GM12878 (cell line): ENCODE measurements at regions not wholly inside any gene's neighbourhood (a gene's known extent, or its start where the extent isn't known, plus 50 kb on each side); places are given as distances from the start of the nearest gene placed in this dataset.

Experiments
- ATAC-seq: fragments of 200-7000 bp; cut with Tn5 transposase; 3 replicates; pipeline ENCODE4 v1.9.1; 2020; ENCODE audit warnings: mild to moderate bottlenecking, moderate library complexity
- BruUV-seq: library from RNA; stranded (reverse); fragments of 400-500 nt; replicated peaks from 2 replicates; lab custom pipeline; 2021; lab: Mats Ljungman, UMichigan
- CTCF ChIA-PET: fragments of 300-600 bp; sonication (Branson Sonifier 250); formaldehyde crosslinking; extraction: SDS; loops from one replicate; lab custom pipeline; 2021; ENCODE audit warnings: inconsistent platforms; lab: Yijun Ruan, JAX
- POLR2A ChIA-PET: fragments of 350-600 bp; formaldehyde crosslinking; extraction: SDS; loops from one replicate; lab custom pipeline; 2021; ENCODE audit warnings: inconsistent platforms; lab: Charles Lee
- RAD21 ChIA-PET: fragments of 300-600 bp; sonication (Branson Sonifier 250); formaldehyde crosslinking; loops from one replicate; lab custom pipeline; 2023; ENCODE audit warnings: antibody characterized with exemption; ENCODE audit not compliant: unreplicated experiment; lab: Charles Lee
- SMC1A ChIA-PET: fragments of 300-600 bp; sonication (Branson Sonifier 250); formaldehyde crosslinking; loops from one replicate; lab custom pipeline; 2023; ENCODE audit not compliant: unreplicated experiment, uncharacterized antibody; lab: Charles Lee
- DNase-seq: peaks from one replicate; pipeline ENCODE4 v3.0.0-alpha.2; 2011; ENCODE audit warnings: low read depth, low spot score
- FAIRE-seq: peaks from 3 replicates; lab custom pipeline; 2011; peaks lifted over from hg19 to GRCh38; lab: Jason Lieb, UNC
- H2AFZ ChIP-seq: 2 replicates; pipeline ENCODE4 v1.6.0; 2011; ENCODE audit warnings: low read depth, low read length, control low read depth; ENCODE audit not compliant: control insufficient read depth
- H3K27ac ChIP-seq: 2 replicates; pipeline ENCODE4 v1.5.1; 2011; ENCODE audit warnings: control low read depth; ENCODE audit not compliant: control insufficient read depth, insufficient read depth
- H3K27me3 ChIP-seq, 2 experiments: replicated peaks in 1 of 2; 2 replicates each; pipeline versions ENCODE4 v1.6.0 to v1.6.1; 2011; ENCODE audit warnings: low read length in 1 of 2; ENCODE audit not compliant: control insufficient read depth in 2 of 2, insufficient read depth in 2 of 2
- H3K36me3 ChIP-seq, 2 experiments: 2 replicates each; pipeline ENCODE4 v1.5.1; 2011; ENCODE audit warnings: low read length in 1 of 2; ENCODE audit not compliant: control insufficient read depth in 2 of 2, insufficient read depth in 2 of 2
- H3K4me1 ChIP-seq: 2 replicates; pipeline ENCODE4 v1.6.1; 2011; ENCODE audit warnings: mild to moderate bottlenecking, low read length, moderate library complexity, mixed read lengths; ENCODE audit not compliant: control insufficient read depth, insufficient read depth
- H3K4me2 ChIP-seq: 2 replicates; pipeline ENCODE4 v1.6.0; 2011; ENCODE audit warnings: control low read depth; ENCODE audit not compliant: control insufficient read depth, insufficient read depth
- H3K4me3 ChIP-seq: fragments of 200-600 bp; sonication (generic); 2 replicates; pipeline ENCODE4 v1.5.1; 2016
- H3K79me2 ChIP-seq: 2 replicates; pipeline ENCODE4 v1.6.0; 2011; ENCODE audit warnings: low read length; ENCODE audit not compliant: control insufficient read depth, insufficient read depth
- H3K9ac ChIP-seq: 2 replicates; pipeline ENCODE4 v1.8.0; 2011; ENCODE audit warnings: low read length, control low read depth, mixed read lengths; ENCODE audit not compliant: control insufficient read depth, insufficient read depth
- H3K9me3 ChIP-seq: replicated peaks from 3 replicates; pipeline ENCODE4 v1.5.1; 2011; ENCODE audit warnings: mild to moderate bottlenecking, low read length; ENCODE audit not compliant: control insufficient read depth, insufficient read depth
- H4K20me1 ChIP-seq: 2 replicates; pipeline ENCODE4 v1.6.0; 2011; ENCODE audit not compliant: control insufficient read depth, insufficient read depth
- CBX5 ChIP-seq: sonication (generic); IDR thresholded peaks from 2 replicates; pipeline ENCODE4 v1.6.1; 2016; ENCODE audit warnings: low read depth, moderate library complexity, mild to moderate bottlenecking, inconsistent platforms
- HDGF ChIP-seq: fragments of 450-650 bp; IDR thresholded peaks from 2 replicates; pipeline ENCODE4 v1.6.1; 2016; ENCODE audit warnings: antibody characterized with exemption
- NR2F1 ChIP-seq: fragments of 450-650 bp; conservative IDR thresholded peaks from 2 replicates; pipeline ENCODE4 v1.6.1; 2017; ENCODE audit warnings: mild to moderate bottlenecking
- PML ChIP-seq: IDR thresholded peaks from 2 replicates; pipeline ENCODE4 v1.6.1; 2012; ENCODE audit warnings: low read length, inconsistent platforms
- RELA ChIP-seq: fragments of 450-650 bp; IDR thresholded peaks from 2 replicates; pipeline ENCODE4 v1.8.0; 2014; ENCODE audit warnings: borderline replicate concordance; ENCODE audit not compliant: partially characterized antibody
- SIX5 ChIP-seq: IDR thresholded peaks from 2 replicates; pipeline ENCODE4 v1.6.1; 2011; ENCODE audit warnings: mild to moderate bottlenecking, low read depth, low read length, moderate library complexity; ENCODE audit not compliant: severe bottlenecking
- WGBS: methylation state at CpG from one replicate; pipeline ENCODE4 v1.1.6; 2016; ENCODE audit warnings: low lambda C conversion rate; ENCODE audit not compliant: insufficient replicate concordance, insufficient coverage; ENCODE audit errors: missing lambda C conversion rate; 5-methylcytosine and 5-hydroxymethylcytosine counted together
- in situ Hi-C: fragments of 300-500 bp; cut with MboI; formaldehyde crosslinking; loops from 9 replicates; pipeline ENCODE4 v1.14.3; 2018; ENCODE audit warnings: mixed read lengths
- intact Hi-C: fragments of 100-400 bp; cut with micrococcal nuclease; formaldehyde crosslinking; loops from one replicate; pipeline ENCODE4 v1.14.2; 2022; ENCODE audit not compliant: unreplicated experiment
- TF ChIP-seq, protein P1 (sequence below): fragments of 450-650 bp; IDR thresholded peaks from 2 replicates; pipeline ENCODE4 v1.6.1; 2017; ENCODE audit warnings: antibody characterized with exemption, mild to moderate bottlenecking, moderate library complexity
- TF ChIP-seq, protein P2 (sequence below): fragments of 450-650 bp; IDR thresholded peaks from 2 replicates; pipeline ENCODE4 v1.6.1; 2017; ENCODE audit warnings: borderline replicate concordance
- TF ChIP-seq, protein P3 (sequence below), 3 experiments: IDR thresholded peaks in 2 of 3; conservative IDR thresholded peaks in 1 of 3; 2 replicates each; pipeline ENCODE4 v1.5.1; 2011; ENCODE audit warnings: low read depth in 3 of 3, low read length in 3 of 3, mild to moderate bottlenecking in 3 of 3, control low read depth in 2 of 3, moderate library complexity in 2 of 3, inconsistent platforms in 1 of 3, mixed read lengths in 1 of 3; ENCODE audit not compliant: control insufficient read depth in 2 of 3, insufficient read depth in 1 of 3; ENCODE audit errors: extremely low read depth in 1 of 3

DNA sequence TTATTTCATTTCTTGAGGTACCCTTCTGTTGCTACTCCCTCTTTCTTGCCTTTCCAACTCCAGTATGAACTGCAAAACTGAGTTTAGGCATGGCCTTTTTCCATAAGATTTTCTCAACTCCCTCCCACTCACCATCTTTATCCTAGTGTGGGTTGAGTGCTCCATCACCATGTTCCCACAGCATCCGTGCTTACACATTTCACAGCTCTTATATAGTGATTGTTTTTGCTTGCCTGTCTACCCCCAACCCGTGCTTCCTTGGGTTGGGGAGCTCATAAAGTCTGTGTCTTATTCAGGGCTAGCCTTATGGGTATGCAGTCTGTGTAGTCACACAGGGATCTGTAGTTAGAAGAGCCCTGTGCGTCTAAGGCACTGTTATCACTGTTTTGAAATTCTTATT lies 68.2 kb upstream of the CCDC190 start (continued):
- TF ChIP-seq RELA, result no peak

DNA sequence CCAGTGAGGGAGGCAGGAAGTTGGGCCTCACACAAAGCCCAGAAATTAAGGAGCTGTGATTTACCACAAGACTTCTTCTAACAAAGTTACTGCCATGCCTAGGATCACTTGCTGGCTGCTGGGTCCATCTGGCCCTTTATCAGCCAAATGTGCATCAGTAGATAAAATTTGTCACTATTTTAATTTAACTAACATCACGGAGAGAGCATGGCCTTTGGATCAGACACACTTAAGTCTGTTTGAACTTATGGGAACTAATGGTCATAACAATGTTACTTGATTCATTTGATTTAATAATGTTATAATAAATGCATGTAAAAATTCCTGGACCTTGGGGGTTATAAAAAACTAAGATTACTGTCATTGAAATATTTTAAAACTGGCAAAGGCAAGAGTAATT lies 67.2 kb upstream of the CCDC190 start:
- intact Hi-C loops, result no loop called here
- Histone ChIP-seq H3K4me1 (no peaks in the 10 kb centered on the region), H3K27me3 (no peaks in the 10 kb centered on the region; a peak in 1 of 4 replicates), H2AFZ (no peak overlapping the region), H4K20me1 (no peaks in the 10 kb centered on the region), H3K4me3 (no peak overlapping the region), H3K79me2 (no peaks in the 10 kb centered on the region), H3K36me3 (no peaks in the 10 kb centered on the region), H3K9me3 (no peaks in the 10 kb centered on the region), H3K27ac (no peak overlapping the region), H3K9ac (no peak overlapping the region), H3K4me2 (no peak overlapping the region)
- 0% methylated on average over 1 of the region's 1 CpG for WGBS
- FAIRE-seq (no peak), DNase-seq (no peak), ATAC-seq (no peak)
- TF ChIP-seq, protein P1, sequence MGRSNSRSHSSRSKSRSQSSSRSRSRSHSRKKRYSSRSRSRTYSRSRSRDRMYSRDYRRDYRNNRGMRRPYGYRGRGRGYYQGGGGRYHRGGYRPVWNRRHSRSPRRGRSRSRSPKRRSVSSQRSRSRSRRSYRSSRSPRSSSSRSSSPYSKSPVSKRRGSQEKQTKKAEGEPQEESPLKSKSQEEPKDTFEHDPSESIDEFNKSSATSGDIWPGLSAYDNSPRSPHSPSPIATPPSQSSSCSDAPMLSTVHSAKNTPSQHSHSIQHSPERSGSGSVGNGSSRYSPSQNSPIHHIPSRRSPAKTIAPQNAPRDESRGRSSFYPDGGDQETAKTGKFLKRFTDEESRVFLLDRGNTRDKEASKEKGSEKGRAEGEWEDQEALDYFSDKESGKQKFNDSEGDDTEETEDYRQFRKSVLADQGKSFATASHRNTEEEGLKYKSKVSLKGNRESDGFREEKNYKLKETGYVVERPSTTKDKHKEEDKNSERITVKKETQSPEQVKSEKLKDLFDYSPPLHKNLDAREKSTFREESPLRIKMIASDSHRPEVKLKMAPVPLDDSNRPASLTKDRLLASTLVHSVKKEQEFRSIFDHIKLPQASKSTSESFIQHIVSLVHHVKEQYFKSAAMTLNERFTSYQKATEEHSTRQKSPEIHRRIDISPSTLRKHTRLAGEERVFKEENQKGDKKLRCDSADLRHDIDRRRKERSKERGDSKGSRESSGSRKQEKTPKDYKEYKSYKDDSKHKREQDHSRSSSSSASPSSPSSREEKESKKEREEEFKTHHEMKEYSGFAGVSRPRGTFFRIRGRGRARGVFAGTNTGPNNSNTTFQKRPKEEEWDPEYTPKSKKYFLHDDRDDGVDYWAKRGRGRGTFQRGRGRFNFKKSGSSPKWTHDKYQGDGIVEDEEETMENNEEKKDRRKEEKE, result no peak
- TF ChIP-seq, protein P2, sequence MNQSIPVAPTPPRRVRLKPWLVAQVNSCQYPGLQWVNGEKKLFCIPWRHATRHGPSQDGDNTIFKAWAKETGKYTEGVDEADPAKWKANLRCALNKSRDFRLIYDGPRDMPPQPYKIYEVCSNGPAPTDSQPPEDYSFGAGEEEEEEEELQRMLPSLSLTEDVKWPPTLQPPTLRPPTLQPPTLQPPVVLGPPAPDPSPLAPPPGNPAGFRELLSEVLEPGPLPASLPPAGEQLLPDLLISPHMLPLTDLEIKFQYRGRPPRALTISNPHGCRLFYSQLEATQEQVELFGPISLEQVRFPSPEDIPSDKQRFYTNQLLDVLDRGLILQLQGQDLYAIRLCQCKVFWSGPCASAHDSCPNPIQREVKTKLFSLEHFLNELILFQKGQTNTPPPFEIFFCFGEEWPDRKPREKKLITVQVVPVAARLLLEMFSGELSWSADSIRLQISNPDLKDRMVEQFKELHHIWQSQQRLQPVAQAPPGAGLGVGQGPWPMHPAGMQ, result no peak
- TF ChIP-seq, protein P3, sequence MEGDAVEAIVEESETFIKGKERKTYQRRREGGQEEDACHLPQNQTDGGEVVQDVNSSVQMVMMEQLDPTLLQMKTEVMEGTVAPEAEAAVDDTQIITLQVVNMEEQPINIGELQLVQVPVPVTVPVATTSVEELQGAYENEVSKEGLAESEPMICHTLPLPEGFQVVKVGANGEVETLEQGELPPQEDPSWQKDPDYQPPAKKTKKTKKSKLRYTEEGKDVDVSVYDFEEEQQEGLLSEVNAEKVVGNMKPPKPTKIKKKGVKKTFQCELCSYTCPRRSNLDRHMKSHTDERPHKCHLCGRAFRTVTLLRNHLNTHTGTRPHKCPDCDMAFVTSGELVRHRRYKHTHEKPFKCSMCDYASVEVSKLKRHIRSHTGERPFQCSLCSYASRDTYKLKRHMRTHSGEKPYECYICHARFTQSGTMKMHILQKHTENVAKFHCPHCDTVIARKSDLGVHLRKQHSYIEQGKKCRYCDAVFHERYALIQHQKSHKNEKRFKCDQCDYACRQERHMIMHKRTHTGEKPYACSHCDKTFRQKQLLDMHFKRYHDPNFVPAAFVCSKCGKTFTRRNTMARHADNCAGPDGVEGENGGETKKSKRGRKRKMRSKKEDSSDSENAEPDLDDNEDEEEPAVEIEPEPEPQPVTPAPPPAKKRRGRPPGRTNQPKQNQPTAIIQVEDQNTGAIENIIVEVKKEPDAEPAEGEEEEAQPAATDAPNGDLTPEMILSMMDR (IDR thresholded peaks at IDR 0.05 in 2 of 3, conservative IDR thresholded peaks at IDR 0.05 in 1 of 3; ENCODE audit: control insufficient read depth in 2 of 3, extremely low read depth in 1 of 3, insufficient read depth in 1 of 3, low read depth in 3 of 3, low read length in 3 of 3), result no peak
- TF ChIP-seq PML, result no peak
- TF ChIP-seq SIX5, result no peak
- no peak for TF ChIP-seq NR2F1
- no peak for TF ChIP-seq CBX5
- no peak for TF ChIP-seq HDGF
- ChIA-PET POLR2A (no interaction called here), RAD21 (no interaction called here), CTCF (no interaction called here), SMC1A (interaction anchor here (1.8 kb wide), 1 partner anchor 13 kb away, joined by 4 read pairs; no protein-coding TSS in a partner anchor)
- no TSS peak for BruUV-seq
- in situ Hi-C loops, result no loop called here
